HCT116 (cell line): ENCODE measurements at regions not wholly inside any gene's neighbourhood (a gene's known extent, or its start where the extent isn't known, plus 50 kb on each side); places are given as distances from the start of the nearest gene placed in this dataset.

Experiments used
- ATAC-seq: fragments of 200-7000 bp; cut with Tn5 transposase; 2 replicates; pipeline ENCODE4 v1.9.1; 2020; ENCODE audit warnings: mild to moderate bottlenecking, moderate library complexity
- BruUV-seq: library from RNA; stranded (reverse); fragments of 400-500 nt; replicated peaks from 2 replicates; lab custom pipeline; 2021; lab: Mats Ljungman, UMichigan
- CTCF ChIA-PET: fragments of 300-600 bp; sonication (Branson Sonifier 250); formaldehyde crosslinking; loops from one replicate; lab custom pipeline; 2021; ENCODE audit warnings: antibody characterized with exemption; lab: Charles Lee
- POLR2A ChIA-PET: fragments of 300-600, 350-600 bp; sonication (Branson Sonifier 250); formaldehyde crosslinking; loops from one replicate; lab custom pipeline; 2021; ENCODE audit warnings: antibody characterized with exemption; lab: Charles Lee
- RAD21 ChIA-PET, 2 experiments: fragments of 300-600 bp; sonication (Branson Sonifier 250); formaldehyde crosslinking; loops; one replicate each; lab custom pipeline; 2023; ENCODE audit warnings: low total read pairs in 2 of 2; ENCODE audit not compliant: uncharacterized antibody in 2 of 2, unreplicated experiment in 2 of 2, low non-redundant PET in 1 of 2; lab: Charles Lee
- DNase-seq: peaks from one replicate; pipeline ENCODE4 v3.0.0-alpha.2; 2010; ENCODE audit warnings: low read depth, low spot score
- H2AFZ ChIP-seq: fragments of 200-600 bp; shearing (Covaris generic), sonication (generic); 2 replicates; pipeline ENCODE4 v1.6.1; 2017; ENCODE audit warnings: low read depth, mixed run types, mixed read lengths, antibody characterized with exemption, low read length; ENCODE audit not compliant: poor library complexity, severe bottlenecking
- H3K27ac ChIP-seq: 2 replicates; pipeline ENCODE4 v1.5.1; 2012; ENCODE audit warnings: low read depth, low read length
- H3K27me3 ChIP-seq: fragments of 200-600 bp; sonication (generic); 2 replicates; pipeline ENCODE4 v1.6.1; 2016; ENCODE audit warnings: mixed run types, low read length, mixed read lengths; ENCODE audit not compliant: insufficient read depth
- H3K36me3 ChIP-seq, 2 experiments: fragments of 200-500 bp in 1 of 2; fragments of 200-600 bp in 1 of 2; sonication (Bioruptor generic) in 1 of 2; sonication (generic) in 1 of 2; 2 replicates each; pipeline versions ENCODE4 v1.5.1 to v1.6.1; 2014 to 2016; ENCODE audit warnings: low read length in 2 of 2, inconsistent platforms in 1 of 2, mixed read lengths in 1 of 2, mixed run types in 1 of 2; ENCODE audit not compliant: insufficient read depth in 2 of 2, control insufficient read depth in 1 of 2
- H3K4me1 ChIP-seq, 2 experiments: fragments of 200-600 bp in 1 of 2; sonication (generic) in 1 of 2; 2 replicates each; pipeline versions ENCODE4 v1.5.1 to v1.6.1; 2012 to 2017; ENCODE audit warnings: low read length in 2 of 2, inconsistent platforms in 1 of 2, mild to moderate bottlenecking in 1 of 2, mixed read lengths in 1 of 2, mixed run types in 1 of 2, moderate library complexity in 1 of 2; ENCODE audit not compliant: insufficient read depth in 2 of 2, control insufficient read depth in 1 of 2
- H3K4me2 ChIP-seq: fragments of 200-600 bp; sonication (generic); 2 replicates; pipeline ENCODE4 v1.6.1; 2017; ENCODE audit warnings: mixed run types, low read length, mixed read lengths
- H3K4me3 ChIP-seq, 2 experiments: fragments of 200-600 bp in 1 of 2; sonication (generic) in 1 of 2; replicated peaks in 1 of 2; 2 replicates each; pipeline ENCODE4 v1.5.1; 2011 to 2016; ENCODE audit warnings: low read length in 2 of 2, control low read depth in 1 of 2, low read depth in 1 of 2, mild to moderate bottlenecking in 1 of 2, mixed read lengths in 1 of 2, mixed run types in 1 of 2
- H3K79me2 ChIP-seq: fragments of 200-600 bp; sonication (generic); 2 replicates; pipeline ENCODE4 v1.6.1; 2017; ENCODE audit warnings: mild to moderate bottlenecking, mixed run types, low read length, moderate library complexity, mixed read lengths; ENCODE audit not compliant: insufficient read depth
- H3K9ac ChIP-seq: fragments of 200-600 bp; sonication (generic); 2 replicates; pipeline ENCODE4 v1.6.1; 2016; ENCODE audit warnings: low read length, mixed read lengths
- H3K9me2 ChIP-seq: fragments of 200-600 bp; sonication (generic), shearing (Covaris generic); 2 replicates; pipeline ENCODE4 v1.6.1; 2017; ENCODE audit warnings: mixed run types, mild to moderate bottlenecking, moderate library complexity; ENCODE audit not compliant: insufficient read depth
- H3K9me3 ChIP-seq, 2 experiments: fragments of 200-500 bp in 1 of 2; fragments of 200-600 bp in 1 of 2; sonication (Bioruptor generic) in 1 of 2; sonication (generic) in 1 of 2; 2 replicates each; pipeline ENCODE4 v1.6.1; 2014 to 2017; ENCODE audit warnings: low read length in 2 of 2, mixed read lengths in 2 of 2, inconsistent platforms in 1 of 2, low read depth in 1 of 2, mild to moderate bottlenecking in 1 of 2, mixed run types in 1 of 2, moderate library complexity in 1 of 2; ENCODE audit not compliant: control insufficient read depth in 1 of 2, insufficient read depth in 1 of 2
- H4K20me1 ChIP-seq: fragments of 200-600 bp; sonication (generic), shearing (Covaris generic); 2 replicates; pipeline ENCODE4 v1.6.1; 2017; ENCODE audit warnings: mixed run types, mild to moderate bottlenecking, moderate library complexity; ENCODE audit not compliant: insufficient read depth
- ATF3 ChIP-seq: IDR thresholded peaks from 2 replicates; pipeline ENCODE4 v1.6.1; 2012
- CTCF ChIP-seq, 3 experiments: fragments of 200-600 bp in 1 of 3; sonication (generic) in 1 of 3; IDR thresholded peaks in 2 of 3; conservative IDR thresholded peaks in 1 of 3; 2 replicates each; pipeline ENCODE4 v1.5.1; 2012 to 2017; ENCODE audit warnings: low read depth in 2 of 3, low read length in 2 of 3, antibody characterized with exemption in 1 of 3, borderline replicate concordance in 1 of 3, control low read depth in 1 of 3, mild to moderate bottlenecking in 1 of 3, mixed read lengths in 1 of 3, mixed run types in 1 of 3, moderate library complexity in 1 of 3; ENCODE audit not compliant: insufficient read depth in 1 of 3
- EGR1 ChIP-seq: IDR thresholded peaks from 2 replicates; pipeline ENCODE4 v1.6.1; 2012; ENCODE audit warnings: low read depth
- EZH2 ChIP-seq: fragments of 200-600 bp; sonication (generic); IDR thresholded peaks from 2 replicates; pipeline ENCODE4 v1.6.1; 2017; ENCODE audit warnings: antibody characterized with exemption, mixed run types
- EZH2phosphoT487 ChIP-seq: fragments of 200-600 bp; IDR thresholded peaks from 2 replicates; pipeline ENCODE4 v1.6.1; 2018; ENCODE audit warnings: antibody characterized with exemption, borderline replicate concordance
- JUND ChIP-seq: IDR thresholded peaks from 2 replicates; pipeline ENCODE4 v1.6.1; 2012
- POLR2A ChIP-seq: IDR thresholded peaks from 2 replicates; pipeline ENCODE4 v1.7.0; 2011; ENCODE audit warnings: borderline replicate concordance; ENCODE audit not compliant: insufficient read depth, insufficient read length; ENCODE audit errors: extremely low read depth
- POLR2AphosphoS5 ChIP-seq: IDR thresholded peaks from 2 replicates; pipeline ENCODE4 v1.6.1; 2011; ENCODE audit warnings: mild to moderate bottlenecking, low read depth, low read length, moderate library complexity
- REST ChIP-seq: IDR thresholded peaks from 2 replicates; pipeline ENCODE4 v1.6.1; 2012; ENCODE audit warnings: low read depth
- SIN3A ChIP-seq: IDR thresholded peaks from 2 replicates; pipeline ENCODE4 v1.6.1; 2012; ENCODE audit warnings: low read depth
- SP1 ChIP-seq: IDR thresholded peaks from 2 replicates; pipeline ENCODE4 v1.6.1; 2012; ENCODE audit warnings: low read depth
- SRF ChIP-seq: IDR thresholded peaks from 2 replicates; pipeline ENCODE4 v1.6.1; 2012; ENCODE audit warnings: low read depth
- TCF7L2 ChIP-seq: IDR thresholded peaks from 2 replicates; pipeline ENCODE4 v1.7.0; 2011; ENCODE audit warnings: borderline replicate concordance, inconsistent platforms; ENCODE audit not compliant: insufficient read depth, insufficient read length; ENCODE audit errors: extremely low read depth
- ZBTB33 ChIP-seq: IDR thresholded peaks from 2 replicates; pipeline ENCODE4 v1.6.1; 2011; ENCODE audit warnings: mild to moderate bottlenecking, low read length, moderate library complexity; ENCODE audit not compliant: insufficient replicate concordance; ENCODE audit errors: extremely low read depth
- ZFX ChIP-seq: fragments of 450-650 bp; IDR thresholded peaks from 2 replicates; pipeline ENCODE4 v1.6.1; 2017
- ZNF274 ChIP-seq: fragments of 200-500 bp; sonication (Bioruptor generic); IDR thresholded peaks from 2 replicates; pipeline ENCODE4 v1.6.1; 2014; ENCODE audit warnings: mild to moderate bottlenecking, low read depth, low read length, inconsistent platforms
- intact Hi-C: fragments of 100-400 bp; cut with micrococcal nuclease; formaldehyde crosslinking; loops from 2 replicates; pipeline ENCODE4 v1.10.0; 2022

GRCh38 chr3:118782755-118783202 lies 251.9 kb downstream of the IGSF11 start (continued):
- TF ChIP-seq SRF (0 out of 2 replicates have a peak, but pooled peaks have one; percentile 23), ZFX (no peak), EGR1 (no peak), CTCF (IDR thresholded peaks at IDR 0.05 in 2 of 3, conservative IDR thresholded peaks at IDR 0.05 in 1 of 3; ENCODE audit: borderline replicate concordance in 1 of 3, insufficient read depth in 1 of 3, low read depth in 2 of 3, low read length in 2 of 3) (no peak), ATF3 (no peak), POLR2A (no peak), ZBTB33 (no peak), SIN3A (no peak), TCF7L2 (no peak)

- Histone ChIP-seq H3K4me3 (no peak overlapping the region), H3K79me2 (peaks cover 77% of the 10 kb centered on the region), H3K27ac (no peak overlapping the region), H3K36me3 (no peaks in the 10 kb centered on the region), H4K20me1 (no peaks in the 10 kb centered on the region), H3K27me3 (no peaks in the 10 kb centered on the region), H3K4me1 (peaks cover 12 to 25% of the 10 kb centered on the region in 2 experiments), H3K9me2 (no peaks in the 10 kb centered on the region), H3K4me2 (no peak overlapping the region), H3K9me3 (no peaks in the 10 kb centered on the region), H3K9ac (no peak overlapping the region), H2AFZ (no peak overlapping the region)
- ChIA-PET CTCF (no interaction called here), POLR2A (no interaction called here), RAD21 (no interaction called here)
- DNase-seq (no peak), ATAC-seq (no peak)
- BruUV-seq: no TSS peak
- intact Hi-C loops: no loop called here
- TF ChIP-seq TCF7L2 (no peak), SP1 (no peak), EZH2phosphoT487 (no peak), ZNF274 (no peak), EZH2 (no peak), ZBTB33 (no peak), REST (no peak), SRF (no peak), JUND (no peak), POLR2AphosphoS5 (no peak)
Measured at GRCh38 chr3:118785415-118785814, 249.2 kb downstream of the IGSF11 start.
